GM21576 (cell line): ENCODE measurements at regions not wholly inside any gene's neighbourhood (a gene's known extent, or its start where the extent isn't known, plus 50 kb on each side); places are given as distances from the start of the nearest gene placed in this dataset.

Experiments used
- ATAC-seq: cut with Tn5 transposase; IDR thresholded peaks from one replicate; pipeline ENCODE4 v1.9.1; 2021; ENCODE audit warnings: mild to moderate bottlenecking, moderate library complexity; ENCODE audit not compliant: unreplicated experiment

GRCh38 chr3:107258300-107258699, 118.9 kb upstream of the CCDC54 start:
- ATAC-seq: no peak

GRCh38 chr3:107260207-107260606, 117.0 kb upstream of the CCDC54 start:
- no peak for ATAC-seq

- no peak for ATAC-seq
These were observed 113.8 kb upstream of the CCDC54 start for GRCh38 chr3:107263269-107264021.

- no peak for ATAC-seq
These were observed 112.4 kb upstream of the CCDC54 start for GRCh38 chr3:107264888-107265287.

GRCh38 chr3:107265526-107265925, 111.7 kb upstream of the CCDC54 start:
- no peak for ATAC-seq

GRCh38 chr3:107268469-107268868, 108.8 kb upstream of the CCDC54 start:
- ATAC-seq: no peak

GRCh38 chr3:107269136-107269535, 108.1 kb upstream of the CCDC54 start:
- ATAC-seq: no peak

- peak; percentile 64 for ATAC-seq
These were observed 105.4 kb upstream of the CCDC54 start for GRCh38 chr3:107271787-107272387.

- ATAC-seq: no peak
These were observed 104.8 kb upstream of the CCDC54 start for GRCh38 chr3:107272471-107272870.

- ATAC-seq: no peak
These were observed 104.4 kb upstream of the CCDC54 start for GRCh38 chr3:107272885-107273284.

GRCh38 chr3:107273771-107274170, 103.5 kb upstream of the CCDC54 start:
- ATAC-seq: no peak

- no peak for ATAC-seq
These were observed 101.7 kb upstream of the CCDC54 start for GRCh38 chr3:107275511-107275910.

GRCh38 chr3:107283948-107284347, 93.3 kb upstream of the CCDC54 start:
- ATAC-seq: no peak

- ATAC-seq: no peak
These were observed 92.6 kb upstream of the CCDC54 start for GRCh38 chr3:107284612-107285011.

GRCh38 chr3:107285197-107285596, 92.0 kb upstream of the CCDC54 start:
- no peak for ATAC-seq

GRCh38 chr3:107289354-107289753, 87.9 kb upstream of the CCDC54 start:
- no peak for ATAC-seq

GRCh38 chr3:107294117-107294516, 83.1 kb upstream of the CCDC54 start:
- no peak for ATAC-seq

- no peak for ATAC-seq
These were observed 79.6 kb upstream of the CCDC54 start for GRCh38 chr3:107297597-107297996.

GRCh38 chr3:107307205-107307604, 70.0 kb upstream of the CCDC54 start:
- ATAC-seq: no peak

GRCh38 chr3:107308716-107309115, 68.5 kb upstream of the CCDC54 start:
- ATAC-seq: no peak

GRCh38 chr3:107309312-107309711, 67.9 kb upstream of the CCDC54 start:
- no peak for ATAC-seq

GRCh38 chr3:107313711-107314110, 63.5 kb upstream of the CCDC54 start:
- no peak for ATAC-seq

GRCh38 chr3:107315141-107315540, 62.1 kb upstream of the CCDC54 start:
- no peak for ATAC-seq
